HepG2 (cell line): ENCODE measurements at regions not wholly inside any gene's neighbourhood (a gene's known extent, or its start where the extent isn't known, plus 50 kb on each side); places are given as distances from the start of the nearest gene placed in this dataset.

Experiments used
- ATF2 ChIP-seq: sonication (generic); formaldehyde crosslinking; IDR thresholded peaks from 2 replicates; pipeline ENCODE4 v1.4.0; 2020; ENCODE audit warnings: missing genetic modification reagents
- BRCA1 ChIP-seq: sonication (generic); formaldehyde crosslinking; IDR thresholded peaks from 2 replicates; pipeline ENCODE4 v1.4.0; 2020; ENCODE audit warnings: missing genetic modification reagents
- CENPT ChIP-seq: sonication (generic); formaldehyde crosslinking; IDR thresholded peaks from 2 replicates; pipeline ENCODE4 v1.8.0; 2022; ENCODE audit warnings: low read depth, mild to moderate bottlenecking, moderate library complexity, missing genetic modification reagents
- CTCF ChIP-seq: sonication (generic); formaldehyde crosslinking; IDR thresholded peaks from 2 replicates; pipeline ENCODE4 v1.5.0; 2020; ENCODE audit warnings: mild to moderate bottlenecking, missing genetic modification reagents, moderate library complexity
- FIP1L1 ChIP-seq: fragments of 200-400 bp; formaldehyde crosslinking; IDR thresholded peaks from 2 replicates; pipeline ENCODE4 v1.6.1; 2018; ENCODE audit warnings: low read depth, mild to moderate bottlenecking, low read length, moderate library complexity, borderline replicate concordance; ENCODE audit not compliant: insufficient read depth
- NFRKB ChIP-seq: fragments of 450-650 bp; IDR thresholded peaks from 2 replicates; pipeline ENCODE4 v1.6.1; 2017
- RXRA ChIP-seq: sonication (generic); formaldehyde crosslinking; IDR thresholded peaks from 2 replicates; pipeline ENCODE4 v1.5.1; 2020; ENCODE audit warnings: missing genetic modification reagents
- SMC3 ChIP-seq: IDR thresholded peaks from 2 replicates; pipeline ENCODE4 v1.6.1; 2011; ENCODE audit warnings: low read length, improper control_type of control experiment
- SP1 ChIP-seq, 2 experiments: fragments of 450-650 bp in 1 of 2; sonication (generic) in 1 of 2; formaldehyde crosslinking in 1 of 2; IDR thresholded peaks; 2 replicates each; pipeline versions ENCODE4 v1.4.0 to v1.6.1; 2016 to 2020; ENCODE audit warnings: missing genetic modification reagents in 1 of 2
- USF2 ChIP-seq, 2 experiments: sonication (generic) in 1 of 2; formaldehyde crosslinking in 1 of 2; IDR thresholded peaks; 2 replicates each; pipeline versions ENCODE4 v1.5.1 to v1.6.1; 2011 to 2020; ENCODE audit warnings: borderline replicate concordance in 1 of 2, low read depth in 1 of 2, low read length in 1 of 2, mild to moderate bottlenecking in 1 of 2, missing genetic modification reagents in 1 of 2, moderate library complexity in 1 of 2
- ZFP36 ChIP-seq: fragments of 150-350 bp; IDR thresholded peaks from 2 replicates; pipeline ENCODE4 v1.6.1; 2018; ENCODE audit warnings: borderline replicate concordance, low read length, low read depth; ENCODE audit not compliant: partially characterized antibody
- ZFY ChIP-seq: sonication (generic); formaldehyde crosslinking; IDR thresholded peaks from 2 replicates; pipeline ENCODE4 v1.4.0; 2020; ENCODE audit warnings: missing genetic modification reagents
- ZNF274 ChIP-seq: sonication (generic); formaldehyde crosslinking; IDR thresholded peaks from 2 replicates; pipeline ENCODE4 v1.5.1; 2020; ENCODE audit warnings: mild to moderate bottlenecking, missing genetic modification reagents
- ZNF614 ChIP-seq: IDR thresholded peaks from 2 replicates; pipeline ENCODE4 v1.6.1; 2018; ENCODE audit warnings: missing biosample characterization, missing genetic modification reagents, inconsistent platforms, borderline replicate concordance

- no peak for TF ChIP-seq RXRA
- TF ChIP-seq ATF2 (CRISPR knock-in tag) = no peak
- no peak for TF ChIP-seq SP1 (IDR thresholded peaks at IDR 0.05)
- TF ChIP-seq SP1 (CRISPR knock-in tag; IDR thresholded peaks at IDR 0.05) = no peak
- no peak for TF ChIP-seq ZFP36
- TF ChIP-seq BRCA1 (CRISPR knock-in tag) = no peak
- no peak for TF ChIP-seq CENPT
- TF ChIP-seq ZNF614 = no peak
- no peak for TF ChIP-seq USF2 (IDR thresholded peaks at IDR 0.05; ENCODE audit: low read depth, low read length)
- no peak for TF ChIP-seq USF2 (CRISPR knock-in tag; IDR thresholded peaks at IDR 0.05; ENCODE audit: borderline replicate concordance)
- no peak for TF ChIP-seq NFRKB
- no peak for TF ChIP-seq CTCF (CRISPR knock-in tag)
- TF ChIP-seq SMC3 = no peak
- no peak for TF ChIP-seq ZFY (CRISPR knock-in tag)
- TF ChIP-seq ZNF274 (CRISPR knock-in tag) = no peak
- TF ChIP-seq FIP1L1 = no peak
These were observed 134.6 kb downstream of the TENT4A start for GRCh38 chr5:6847870-6848269.
